Left lung (tissue), 4 donors: ENCODE measurements at regions not wholly inside any gene's neighbourhood (a gene's known extent, or its start where the extent isn't known, plus 50 kb on each side); places are given as distances from the start of the nearest gene placed in this dataset.
"Not testable (repeated sequence)": the region's sequence is repeated elsewhere in the genome, so short reads cannot be mapped to it uniquely, and the experiment has no call there.

Source experiments
- ATAC-seq: fragments of 200-7000 bp; cut with Tn5 transposase; one replicate; pipeline ENCODE4 v1.9.1; 2020; ENCODE audit warnings: moderate library complexity
- DNase-seq, 4 donors: peaks; one replicate each; pipeline ENCODE4 v3.0.0-alpha.2; 2013 to 2020
- H3K27ac ChIP-seq, 2 donors: fragments of 200-600 bp; sonication (generic) in 1 of 2; one replicate each; pipeline versions ENCODE4 v1.5.0 to v1.8.0; 2020 to 2021
- H3K27me3 ChIP-seq, 2 donors: fragments of 200-600 bp; sonication (generic) in 1 of 2; one replicate each; pipeline versions ENCODE4 v1.5.0 to v1.8.0; 2020 to 2021
- H3K36me3 ChIP-seq, 2 donors: fragments of 200-600 bp; sonication (generic) in 1 of 2; one replicate each; pipeline versions ENCODE4 v1.5.0 to v1.8.0; 2020 to 2021
- H3K4me1 ChIP-seq, 2 donors: fragments of 200-600 bp; one replicate each; pipeline ENCODE4 v1.8.0; 2021
- H3K4me3 ChIP-seq, 2 donors: fragments of 200-600 bp; sonication (generic) in 1 of 2; one replicate each; pipeline versions ENCODE4 v1.5.0 to v1.8.0; 2020 to 2021; ENCODE audit warnings: mild to moderate bottlenecking in 1 of 2
- H3K9me3 ChIP-seq, 2 donors: fragments of 200-600 bp; sonication (generic) in 1 of 2; one replicate each; pipeline versions ENCODE4 v1.5.0 to v1.8.0; 2020 to 2021
- intact Hi-C, 2 donors: fragments of 100-400 bp; cut with DNase I; formaldehyde crosslinking; loops; one replicate each; pipeline versions ENCODE4 v1.11.2 to v1.14.2; 2022
- TF ChIP-seq, protein P1 (sequence below), 2 donors: fragments of 200-600 bp; sonication (generic) in 1 of 2; IDR thresholded peaks; one replicate each; pipeline versions ENCODE4 v1.5.0 to v1.8.0; 2021; ENCODE audit warnings: antibody characterized with exemption in 2 of 2
- donor health status: DM: no; HTN: yes; CAD: no.
- donor health status: DM: no; HTN: no; CAD: no.

DNA sequence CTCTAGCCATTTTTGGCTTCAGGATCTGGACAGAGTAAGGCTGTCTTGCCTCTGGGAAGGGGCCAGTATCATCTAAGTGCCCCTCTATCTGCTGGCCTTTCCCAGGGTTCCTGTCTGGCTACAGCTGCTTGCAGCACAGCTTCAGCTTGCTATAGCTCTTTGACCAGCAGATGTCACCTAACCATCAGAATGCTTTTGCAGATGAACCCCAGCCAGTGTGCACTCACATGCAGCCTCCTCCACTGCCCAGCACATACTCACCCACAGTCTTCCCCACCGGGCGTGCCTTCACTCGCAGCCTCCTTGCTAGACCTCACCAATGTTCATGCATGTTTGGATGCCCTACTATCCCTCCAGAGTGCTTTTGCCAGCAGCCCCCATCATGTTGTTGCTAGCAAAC, 769.0 kb downstream of the BRINP3 start:
- intact Hi-C loops = no loop called here
- Histone ChIP-seq H3K36me3 (no peaks in the 10 kb centered on the region), H3K4me1 (no peaks in the 10 kb centered on the region), H3K4me3 (no peak overlapping the region), H3K27me3 (no peaks in the 10 kb centered on the region), H3K27ac (no peak overlapping the region), H3K9me3 (peaks cover 0 to 4% of the 10 kb centered on the region in 2 donors)
- DNase-seq = no peak
- no peak for ATAC-seq
- TF ChIP-seq, protein P1, sequence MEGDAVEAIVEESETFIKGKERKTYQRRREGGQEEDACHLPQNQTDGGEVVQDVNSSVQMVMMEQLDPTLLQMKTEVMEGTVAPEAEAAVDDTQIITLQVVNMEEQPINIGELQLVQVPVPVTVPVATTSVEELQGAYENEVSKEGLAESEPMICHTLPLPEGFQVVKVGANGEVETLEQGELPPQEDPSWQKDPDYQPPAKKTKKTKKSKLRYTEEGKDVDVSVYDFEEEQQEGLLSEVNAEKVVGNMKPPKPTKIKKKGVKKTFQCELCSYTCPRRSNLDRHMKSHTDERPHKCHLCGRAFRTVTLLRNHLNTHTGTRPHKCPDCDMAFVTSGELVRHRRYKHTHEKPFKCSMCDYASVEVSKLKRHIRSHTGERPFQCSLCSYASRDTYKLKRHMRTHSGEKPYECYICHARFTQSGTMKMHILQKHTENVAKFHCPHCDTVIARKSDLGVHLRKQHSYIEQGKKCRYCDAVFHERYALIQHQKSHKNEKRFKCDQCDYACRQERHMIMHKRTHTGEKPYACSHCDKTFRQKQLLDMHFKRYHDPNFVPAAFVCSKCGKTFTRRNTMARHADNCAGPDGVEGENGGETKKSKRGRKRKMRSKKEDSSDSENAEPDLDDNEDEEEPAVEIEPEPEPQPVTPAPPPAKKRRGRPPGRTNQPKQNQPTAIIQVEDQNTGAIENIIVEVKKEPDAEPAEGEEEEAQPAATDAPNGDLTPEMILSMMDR (IDR thresholded peaks at IDR 0.05) = no peak

GRCh38 chr1:189718147-189718795, 759.4 kb downstream of the BRINP3 start:
- H3K27me3 ChIP-seq, H3K4me1 ChIP-seq, H3K27ac ChIP-seq, H3K36me3 ChIP-seq, intact Hi-C loops, ATAC-seq, H3K4me3 ChIP-seq: not testable (repeated sequence)
- peaks cover 0 to 24% of the 10 kb centered on the region in 2 donors for H3K9me3 ChIP-seq
- peak in 1 of 4 donors; percentile 57 for DNase-seq

DNA sequence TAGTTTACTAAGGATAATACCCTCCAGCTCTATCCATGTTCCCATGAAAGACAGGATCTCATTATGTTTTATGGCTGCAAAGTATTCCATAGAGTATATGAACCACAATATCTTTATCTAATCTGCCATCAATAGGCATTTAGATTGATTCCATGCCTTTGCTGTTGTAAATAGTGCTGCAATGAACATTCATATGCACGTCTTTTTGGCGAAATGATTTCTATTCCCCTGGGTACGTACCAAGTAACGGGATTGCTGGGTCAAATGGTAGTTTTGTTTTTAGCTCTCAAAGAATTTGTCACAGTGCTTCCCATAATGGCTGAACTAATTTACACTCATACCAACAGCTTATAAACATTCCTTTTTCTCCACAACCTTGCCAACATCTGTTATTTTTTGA, 750.9 kb downstream of the BRINP3 start:
- no peak for ATAC-seq
- Histone ChIP-seq H3K27ac (no peak overlapping the region), H3K27me3 (no peaks in the 10 kb centered on the region), H3K4me3 (no peak overlapping the region), H3K36me3 (no peaks in the 10 kb centered on the region), H3K9me3 (peaks cover 0 to 5% of the 10 kb centered on the region in 2 donors), H3K4me1 (no peaks in the 10 kb centered on the region)
- TF ChIP-seq, protein P1 (IDR thresholded peaks at IDR 0.05) = no peak
- intact Hi-C loops = no loop called here
- DNase-seq = no peak

DNA sequence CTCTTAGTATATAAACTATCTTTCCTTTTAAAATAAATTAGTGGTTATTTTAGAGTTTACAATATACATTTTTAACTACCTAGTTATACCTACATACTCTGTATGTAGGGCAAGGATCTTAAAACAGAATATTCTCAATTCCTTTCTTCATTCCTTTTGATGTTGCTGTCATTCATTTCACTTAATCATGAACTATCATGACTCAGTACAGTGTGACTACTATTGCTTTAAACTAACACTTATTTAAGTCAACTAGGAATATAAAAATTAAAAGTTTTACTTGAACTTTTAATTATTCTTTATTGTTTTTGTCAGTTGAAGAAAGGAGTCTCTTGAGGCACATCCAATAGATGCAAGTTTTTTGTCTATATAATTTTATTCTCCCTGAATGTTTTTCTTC, 726.4 kb downstream of the BRINP3 start:
- H3K36me3 ChIP-seq = no peaks in the 10 kb centered on the region
- intact Hi-C loops = no loop called here
- no peak for ATAC-seq
- no peak overlapping the region for H3K27ac ChIP-seq
- TF ChIP-seq, protein P1 (IDR thresholded peaks at IDR 0.05) = no peak
- H3K9me3 ChIP-seq = peaks cover 0 to 10% of the 10 kb centered on the region in 2 donors
- no peaks in the 10 kb centered on the region for H3K27me3 ChIP-seq
- no peak for DNase-seq
- no peak overlapping the region for H3K4me3 ChIP-seq
- no peaks in the 10 kb centered on the region for H3K4me1 ChIP-seq

DNA sequence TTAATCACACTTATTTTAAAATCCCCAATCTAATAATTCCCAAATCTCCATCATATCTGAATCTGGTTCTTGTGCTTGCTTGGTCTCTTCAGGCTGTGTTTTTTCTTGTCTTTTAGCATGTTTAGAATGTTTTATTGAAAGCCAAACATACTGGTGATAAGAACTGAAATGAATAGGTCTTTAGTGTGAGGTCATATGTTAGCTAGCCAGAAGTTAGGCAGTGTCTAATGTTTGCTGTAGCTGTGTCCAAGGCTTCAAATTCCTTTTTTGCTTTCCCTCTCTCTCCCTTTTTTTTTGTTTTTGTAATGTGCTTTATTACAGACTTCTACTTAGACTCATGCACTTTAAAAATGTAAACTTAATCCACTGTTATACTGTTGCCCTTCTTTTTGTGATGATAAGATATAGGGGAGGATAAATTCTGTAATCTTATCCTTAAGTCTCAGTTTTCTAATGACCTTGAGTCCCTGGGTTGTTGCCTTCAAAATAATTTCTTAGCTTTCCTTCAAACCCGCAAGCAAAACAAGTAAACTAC, 725.1 kb downstream of the BRINP3 start:
- TF ChIP-seq, protein P1 (IDR thresholded peaks at IDR 0.05) = no peak
- H3K27ac ChIP-seq = no peak overlapping the region
- no peaks in the 10 kb centered on the region for H3K4me1 ChIP-seq
- DNase-seq (peak in 2 of 4 donors; percentile 3 to 21), ATAC-seq (no peak)
- H3K4me3 ChIP-seq = no peak overlapping the region
- intact Hi-C loops = no loop called here
- no peaks in the 10 kb centered on the region for H3K36me3 ChIP-seq
- H3K9me3 ChIP-seq = peaks cover 0 to 10% of the 10 kb centered on the region in 2 donors
- no peaks in the 10 kb centered on the region for H3K27me3 ChIP-seq

DNA sequence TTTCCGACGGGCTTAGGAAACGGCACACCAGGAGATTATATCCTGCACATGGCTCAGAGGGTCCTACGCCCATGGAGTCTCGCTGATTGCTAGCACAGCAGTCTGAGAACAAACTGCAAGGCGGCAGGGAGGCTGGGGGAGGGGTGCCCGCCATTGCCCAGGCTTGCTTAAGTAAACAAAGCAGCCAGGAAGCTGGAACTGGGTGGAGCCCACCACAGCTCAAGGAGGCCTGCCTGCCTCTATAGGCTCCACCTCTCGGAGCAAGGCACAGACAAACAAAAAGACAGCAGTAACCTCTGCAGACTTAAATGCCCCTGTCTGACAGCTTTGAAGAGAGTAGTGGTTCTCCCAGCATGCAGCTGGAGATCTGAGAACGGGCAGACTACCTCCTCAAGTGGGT, 722.6 kb downstream of the BRINP3 start:
- H3K9me3 ChIP-seq = peaks cover 0 to 14% of the 10 kb centered on the region in 2 donors
- H3K36me3 ChIP-seq, H3K27me3 ChIP-seq, H3K27ac ChIP-seq, intact Hi-C loops, DNase-seq, H3K4me1 ChIP-seq, ATAC-seq, H3K4me3 ChIP-seq: not testable (repeated sequence)
